Fibroblast of mammary gland (primary cell): ENCODE measurements at regions not wholly inside any gene's neighbourhood (a gene's known extent, or its start where the extent isn't known, plus 50 kb on each side); places are given as distances from the start of the nearest gene placed in this dataset.

ENCODE experiments used
- DNase-seq: peaks from one replicate; pipeline ENCODE4 v3.0.0-alpha.2; 2010; ENCODE audit warnings: low read depth
- H3K4me3 ChIP-seq: 2 replicates; pipeline ENCODE4 v1.5.1; 2011; ENCODE audit warnings: low read depth, mild to moderate bottlenecking, low read length, moderate library complexity; ENCODE audit not compliant: control insufficient read depth
- CTCF ChIP-seq: conservative IDR thresholded peaks from 2 replicates; pipeline ENCODE4 v1.5.1; 2011; ENCODE audit warnings: low read depth, low read length, inconsistent platforms; ENCODE audit not compliant: control insufficient read depth, insufficient read depth

GRCh38 chr2:185202945-185203528 lies 535.6 kb upstream of the FSIP2 start:
- DNase-seq: no peak
- TF ChIP-seq CTCF: no peak
- no peak overlapping the region for H3K4me3 ChIP-seq

GRCh38 chr2:185208261-185208660 lies 530.3 kb upstream of the FSIP2 start:
- H3K4me3 ChIP-seq: no peak overlapping the region
- peak; percentile 32 for TF ChIP-seq CTCF
- peak; percentile 23 for DNase-seq

- H3K4me3 ChIP-seq: no peak overlapping the region
- no peak for DNase-seq
- TF ChIP-seq CTCF: no peak
These were observed 523.1 kb upstream of the FSIP2 start for GRCh38 chr2:185215497-185215896.

- H3K4me3 ChIP-seq: no peak overlapping the region
- DNase-seq: peak; percentile 7
- no peak for TF ChIP-seq CTCF
These were observed 518.6 kb upstream of the FSIP2 start for GRCh38 chr2:185219981-185220380.

- peak; percentile 0 for DNase-seq
- no peak overlapping the region for H3K4me3 ChIP-seq
- no peak for TF ChIP-seq CTCF
These were observed 516.3 kb upstream of the FSIP2 start for GRCh38 chr2:185222311-185222710.

- no peak for TF ChIP-seq CTCF
- no peak overlapping the region for H3K4me3 ChIP-seq
- no peak for DNase-seq
These were observed 511.2 kb upstream of the FSIP2 start for GRCh38 chr2:185227391-185227790.

- no peak for DNase-seq
- no peak for TF ChIP-seq CTCF
- no peak overlapping the region for H3K4me3 ChIP-seq
These were observed 499.1 kb upstream of the FSIP2 start for GRCh38 chr2:185239491-185239890.
